Activated CD8-positive, alpha-beta memory T cell treated with anti-CD3 and anti-CD28 coated beads, Interleukin-2, amount 10 ng/mL, durations not matched to agents 7 days and 5 days (primary cell): ENCODE measurements at regions not wholly inside any gene's neighbourhood (a gene's known extent, or its start where the extent isn't known, plus 50 kb on each side); places are given as distances from the start of the nearest gene placed in this dataset.
"Not testable (repeated sequence)": the region's sequence is repeated elsewhere in the genome, so short reads cannot be mapped to it uniquely, and the experiment has no call there.

Experiments used
- ATAC-seq: fragments of 150-1000 bp; cut with Tn5 transposase; one replicate; pipeline ENCODE4 v1.10.0; 2021; ENCODE audit warnings: moderate library complexity
- CTCF ChIA-PET: fragments of 350-600 bp; sonication (Branson Sonifier 250); formaldehyde crosslinking; loops from one replicate; lab custom pipeline; 2021; ENCODE audit warnings: antibody characterized with exemption; lab: Charles Lee
- DNase-seq: peaks from one replicate; pipeline ENCODE4 v3.0.0-alpha.2; 2020
- H3K27ac Mint-ChIP-seq: one replicate; pipeline ENCODE4 v1.8.0; 2021; ENCODE audit warnings: mild to moderate bottlenecking, mixed read lengths
- H3K27me3 Mint-ChIP-seq: one replicate; pipeline ENCODE4 v1.8.0; 2021; ENCODE audit warnings: mixed read lengths
- H3K36me3 Mint-ChIP-seq: one replicate; pipeline ENCODE4 v1.8.0; 2021; ENCODE audit warnings: mild to moderate bottlenecking, mixed read lengths
- H3K4me1 Mint-ChIP-seq: one replicate; pipeline ENCODE4 v1.8.0; 2021; ENCODE audit warnings: mixed read lengths
- H3K4me3 Mint-ChIP-seq: one replicate; pipeline ENCODE4 v1.8.0; 2021; ENCODE audit warnings: mild to moderate bottlenecking, moderate library complexity, mixed read lengths
- H3K9me3 Mint-ChIP-seq: one replicate; pipeline ENCODE4 v1.8.0; 2022; ENCODE audit warnings: low read depth, mixed read lengths

DNA sequence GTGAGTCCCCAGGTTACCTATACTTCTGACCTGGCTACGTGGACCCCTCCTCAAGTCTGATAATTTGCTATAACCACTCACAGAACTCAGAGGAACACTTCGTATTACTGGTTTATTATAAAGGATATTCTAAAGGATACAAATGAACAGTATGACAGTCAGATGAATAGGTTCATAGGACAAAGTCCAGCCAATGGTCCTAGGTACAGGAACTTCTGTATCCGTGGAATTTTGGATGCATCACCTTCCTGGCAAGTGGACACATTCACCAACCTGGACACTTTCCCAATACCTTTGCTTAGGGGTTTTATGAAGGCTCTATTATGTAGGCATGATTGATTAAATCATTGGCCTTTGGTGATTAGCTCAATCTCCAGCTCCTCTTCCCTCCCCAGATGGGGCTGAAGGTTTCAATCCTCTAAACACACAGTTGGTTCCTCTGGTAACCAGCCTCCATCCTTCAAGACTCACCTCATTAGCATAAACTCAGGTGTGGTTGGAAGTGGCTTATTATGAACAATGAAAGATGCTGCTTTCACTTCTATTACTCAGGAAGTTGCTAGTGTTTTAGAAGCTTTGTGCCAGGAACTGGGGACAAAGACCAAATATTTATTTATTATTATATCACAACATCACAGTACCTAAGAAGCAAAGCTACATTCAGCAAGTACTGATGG, 149.6 kb upstream of the ELL2 start:
- Mint-ChIP-seq H3K4me1 (peaks cover 39% of the 10 kb centered on the region), H3K27ac (no peak overlapping the region), H3K4me3 (no peak overlapping the region), H3K27me3 (no peaks in the 10 kb centered on the region), H3K9me3 (no peaks in the 10 kb centered on the region), H3K36me3 (no peaks in the 10 kb centered on the region)
- ATAC-seq (no peak), DNase-seq (no peak)
- CTCF ChIA-PET, result no interaction called here

DNA sequence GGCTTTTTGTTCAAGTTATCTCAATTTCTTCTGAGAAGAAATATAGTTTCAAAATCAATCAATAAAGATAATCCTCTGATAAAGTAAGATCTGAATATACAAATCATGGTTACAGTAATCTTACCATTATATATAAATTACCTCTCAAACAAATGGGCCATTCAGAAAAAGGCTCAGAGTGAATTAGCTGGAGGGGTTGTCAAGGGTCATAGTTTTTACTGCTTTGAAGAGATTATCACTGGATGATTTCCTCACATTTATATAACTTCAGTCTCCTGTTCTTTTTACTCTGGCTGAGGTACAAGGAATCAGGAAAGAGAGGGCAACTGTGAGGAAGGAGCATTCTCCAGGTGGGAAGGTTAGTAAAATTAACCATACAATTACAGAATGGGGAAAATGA, 148.6 kb upstream of the ELL2 start:
- DNase-seq (no peak), ATAC-seq (no peak)
- Mint-ChIP-seq H3K27ac (no peak overlapping the region), H3K4me3 (no peak overlapping the region), H3K27me3 (peaks cover 5% of the 10 kb centered on the region), H3K9me3 (no peaks in the 10 kb centered on the region), H3K36me3 (peaks cover 3% of the 10 kb centered on the region), H3K4me1 (peaks cover 34% of the 10 kb centered on the region)
- CTCF ChIA-PET, result no interaction called here

DNA sequence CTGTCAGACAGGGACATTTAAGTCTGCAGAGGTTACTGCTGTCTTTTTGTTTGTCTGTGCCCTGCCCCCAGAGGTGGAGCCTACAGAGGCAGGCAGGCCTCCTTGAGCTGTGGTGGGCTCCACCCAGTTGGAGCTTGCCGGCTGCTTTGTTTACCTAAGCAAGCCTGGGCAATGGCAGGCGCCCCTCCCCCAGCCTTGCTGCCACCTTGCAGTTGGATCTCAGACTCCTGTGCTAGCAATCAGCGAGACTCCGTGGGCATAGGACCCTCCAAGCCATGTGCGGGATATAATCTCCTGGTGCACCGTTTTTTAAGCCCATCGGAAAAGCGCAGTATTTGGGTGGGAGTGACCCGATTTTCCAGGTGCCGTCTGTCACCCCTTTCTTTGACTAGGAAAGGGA, 147.0 kb upstream of the ELL2 start:
- H3K4me3 Mint-ChIP-seq, ATAC-seq, H3K36me3 Mint-ChIP-seq, DNase-seq, CTCF ChIA-PET, H3K27ac Mint-ChIP-seq, H3K9me3 Mint-ChIP-seq, H3K27me3 Mint-ChIP-seq: not testable (repeated sequence)
- peaks cover 19% of the 10 kb centered on the region for H3K4me1 Mint-ChIP-seq

DNA sequence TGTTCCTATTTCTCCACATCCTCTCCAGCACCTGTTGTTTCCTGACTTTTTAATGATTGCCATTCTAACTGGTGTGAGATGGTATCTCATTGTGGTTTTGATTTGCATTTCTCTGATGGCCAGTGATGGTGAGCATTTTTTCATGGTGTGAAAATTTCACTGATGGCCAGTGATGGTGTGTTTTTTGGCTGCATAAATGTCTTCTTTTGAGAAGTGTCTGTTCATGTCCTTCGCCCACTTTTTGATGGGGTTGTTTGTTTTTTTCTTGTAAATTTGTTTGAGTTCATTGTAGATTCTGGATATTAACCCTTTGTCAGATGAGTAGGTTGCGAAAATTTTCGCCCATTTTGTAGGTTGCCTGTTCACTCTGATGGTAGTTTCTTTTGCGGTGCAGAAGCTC, 142.2 kb upstream of the ELL2 start:
- H3K36me3 Mint-ChIP-seq, H3K27ac Mint-ChIP-seq, H3K9me3 Mint-ChIP-seq, DNase-seq, ATAC-seq, CTCF ChIA-PET, H3K27me3 Mint-ChIP-seq, H3K4me3 Mint-ChIP-seq, H3K4me1 Mint-ChIP-seq: not testable (repeated sequence)

DNA sequence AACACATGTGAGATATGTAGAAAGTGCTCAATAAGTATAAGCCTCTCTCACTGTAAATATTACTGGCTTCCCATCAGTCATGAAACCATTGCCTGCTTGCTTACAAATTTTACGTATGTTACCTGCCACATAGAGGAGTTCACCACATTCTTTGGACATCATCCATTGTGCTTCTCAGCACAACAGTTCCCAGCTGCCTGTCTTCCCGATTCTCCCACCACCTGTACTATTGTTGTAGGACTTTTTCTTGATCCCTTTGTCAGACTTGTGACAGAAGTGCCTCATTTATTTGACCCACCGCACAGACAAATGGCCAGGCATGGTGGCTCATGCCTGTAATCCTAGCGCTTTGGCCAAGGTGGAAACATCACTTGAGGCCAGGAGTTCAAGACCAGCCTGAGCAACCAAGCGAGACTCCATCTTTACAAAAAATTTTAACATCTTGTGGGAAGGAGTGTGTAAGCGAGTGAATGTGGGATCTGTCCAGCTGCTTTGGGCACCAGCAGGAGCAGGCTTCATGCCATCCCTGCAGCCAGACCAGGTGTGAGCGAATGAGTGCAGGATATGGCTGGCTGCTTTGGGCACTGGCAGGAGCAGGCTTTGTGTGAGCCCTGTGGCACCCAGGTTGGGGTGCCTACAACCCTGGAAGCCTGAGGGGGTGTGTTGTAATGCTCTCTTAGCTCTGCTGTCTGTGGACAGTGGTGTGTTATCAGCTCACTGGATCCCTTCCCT, 139.9 kb upstream of the ELL2 start:
- no peak overlapping the region for H3K27ac Mint-ChIP-seq
- no peaks in the 10 kb centered on the region for H3K4me1 Mint-ChIP-seq
- CTCF ChIA-PET, result no interaction called here

DNA sequence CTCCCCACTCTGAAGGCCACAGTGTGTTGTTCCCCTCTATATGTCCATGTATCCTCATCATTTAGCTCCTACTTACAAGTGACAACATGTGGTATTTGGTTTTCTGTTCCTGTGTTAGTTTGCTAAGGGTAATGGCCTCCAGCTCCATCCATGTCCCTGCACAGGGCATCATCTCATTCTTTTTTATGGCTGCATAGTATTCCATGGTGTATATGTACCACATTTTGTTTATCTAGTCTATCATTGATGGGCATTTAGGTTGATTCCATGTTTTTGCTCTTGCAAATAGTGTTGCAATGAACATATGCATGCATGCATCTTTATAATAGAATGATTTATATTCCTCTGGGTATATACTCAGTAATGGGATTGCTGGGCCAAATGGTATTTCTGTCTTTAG, 135.8 kb upstream of the ELL2 start:
- H3K4me3 Mint-ChIP-seq, H3K27ac Mint-ChIP-seq, ATAC-seq, H3K4me1 Mint-ChIP-seq, DNase-seq, CTCF ChIA-PET, H3K9me3 Mint-ChIP-seq, H3K36me3 Mint-ChIP-seq, H3K27me3 Mint-ChIP-seq: not testable (repeated sequence)

More for the DNA sequence above, 139.9 kb upstream of the ELL2 start:
- DNase-seq (no peak), ATAC-seq (no peak)
- H3K4me3 Mint-ChIP-seq, result no peak overlapping the region
- H3K27me3 Mint-ChIP-seq, result peaks cover 5% of the 10 kb centered on the region
- no peaks in the 10 kb centered on the region for H3K9me3 Mint-ChIP-seq
- peaks cover 3% of the 10 kb centered on the region for H3K36me3 Mint-ChIP-seq

DNA sequence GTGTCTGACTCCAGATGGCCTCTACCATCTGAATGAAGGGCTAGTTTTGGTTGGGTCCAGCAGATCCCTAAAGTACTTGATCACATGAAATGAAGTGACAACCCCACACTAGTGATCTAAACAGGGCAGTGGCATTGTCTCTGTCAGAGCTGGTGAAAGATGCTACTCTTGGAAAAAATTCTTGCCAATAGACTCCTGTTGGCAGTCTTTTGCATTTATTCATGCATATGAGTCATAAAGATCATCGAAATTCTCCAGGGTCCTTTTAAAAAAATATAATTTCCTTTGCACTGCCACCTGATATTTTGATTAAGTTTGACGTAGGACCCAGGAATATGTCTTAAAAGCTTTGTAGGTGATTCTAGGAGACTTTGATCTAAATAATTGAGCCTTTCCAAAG, 135.1 kb upstream of the ELL2 start:
- DNase-seq (no peak), ATAC-seq (no peak)
- no peak overlapping the region for H3K4me3 Mint-ChIP-seq
- peaks cover 3% of the 10 kb centered on the region for H3K36me3 Mint-ChIP-seq
- H3K27me3 Mint-ChIP-seq, result no peaks in the 10 kb centered on the region
- H3K9me3 Mint-ChIP-seq, result peaks cover 2% of the 10 kb centered on the region
- no peak overlapping the region for H3K27ac Mint-ChIP-seq
- H3K4me1 Mint-ChIP-seq, result no peaks in the 10 kb centered on the region
- CTCF ChIA-PET, result interaction anchor here (1.0 kb wide), 1 partner anchor 51 kb away, joined by 3 read pairs; no protein-coding TSS in a partner anchor

DNA sequence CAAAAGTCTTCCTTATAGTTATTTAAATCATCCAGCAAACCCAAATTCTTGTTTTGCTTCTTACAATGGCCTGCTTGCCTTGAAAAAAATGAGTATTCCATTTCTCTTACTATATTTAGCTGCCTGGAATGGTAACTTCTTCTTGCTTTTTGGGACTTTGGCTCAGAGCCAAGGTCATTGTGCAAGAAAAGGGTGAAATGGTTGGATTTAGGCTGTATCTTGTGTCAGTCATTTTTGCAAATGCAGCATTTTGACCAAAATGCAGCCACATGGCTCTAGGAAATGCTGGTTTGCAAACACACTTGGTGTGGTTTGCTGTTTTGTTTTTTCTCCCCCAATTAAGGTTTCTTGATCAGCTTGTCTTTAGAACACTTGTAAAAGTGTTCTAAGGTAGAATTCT, 133.3 kb upstream of the ELL2 start:
- H3K27ac Mint-ChIP-seq, result no peak overlapping the region
- H3K9me3 Mint-ChIP-seq, result peaks cover 2% of the 10 kb centered on the region
- DNase-seq (no peak), ATAC-seq (no peak)
- H3K27me3 Mint-ChIP-seq, result no peaks in the 10 kb centered on the region
- H3K36me3 Mint-ChIP-seq, result peaks cover 3% of the 10 kb centered on the region
- CTCF ChIA-PET, result no interaction called here
- H3K4me1 Mint-ChIP-seq, result no peaks in the 10 kb centered on the region
- H3K4me3 Mint-ChIP-seq, result no peak overlapping the region

DNA sequence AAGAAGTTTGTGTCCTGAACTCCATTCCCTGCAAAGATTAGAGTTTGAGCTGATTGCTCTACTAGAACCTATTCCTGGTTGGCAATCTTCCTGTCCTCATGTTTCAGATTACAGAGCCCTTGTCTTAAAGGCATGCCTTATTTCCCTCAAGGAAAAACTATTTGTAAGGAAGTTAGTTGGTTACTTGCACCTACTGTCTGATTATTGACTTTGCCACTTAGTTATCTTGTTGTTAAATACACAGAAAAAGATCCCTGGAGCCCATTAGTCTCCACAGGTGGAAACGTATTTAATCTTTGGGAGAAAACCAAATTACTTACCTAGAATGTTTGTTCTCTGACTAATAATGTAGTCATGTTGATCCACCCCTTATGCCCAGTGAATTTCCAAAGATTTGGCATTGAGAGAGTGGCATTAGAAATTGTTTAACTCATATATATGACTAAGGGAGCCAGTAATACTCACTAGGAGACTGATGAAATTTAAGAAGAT, 132.3 kb upstream of the ELL2 start:
- H3K36me3 Mint-ChIP-seq, result peaks cover 3% of the 10 kb centered on the region
- peaks cover 2% of the 10 kb centered on the region for H3K9me3 Mint-ChIP-seq
- no peak for ATAC-seq
- H3K4me1 Mint-ChIP-seq, result no peaks in the 10 kb centered on the region
- H3K27ac Mint-ChIP-seq, result no peak overlapping the region
- no peak for DNase-seq
- H3K4me3 Mint-ChIP-seq, result no peak overlapping the region
- no peaks in the 10 kb centered on the region for H3K27me3 Mint-ChIP-seq
- CTCF ChIA-PET, result no interaction called here

DNA sequence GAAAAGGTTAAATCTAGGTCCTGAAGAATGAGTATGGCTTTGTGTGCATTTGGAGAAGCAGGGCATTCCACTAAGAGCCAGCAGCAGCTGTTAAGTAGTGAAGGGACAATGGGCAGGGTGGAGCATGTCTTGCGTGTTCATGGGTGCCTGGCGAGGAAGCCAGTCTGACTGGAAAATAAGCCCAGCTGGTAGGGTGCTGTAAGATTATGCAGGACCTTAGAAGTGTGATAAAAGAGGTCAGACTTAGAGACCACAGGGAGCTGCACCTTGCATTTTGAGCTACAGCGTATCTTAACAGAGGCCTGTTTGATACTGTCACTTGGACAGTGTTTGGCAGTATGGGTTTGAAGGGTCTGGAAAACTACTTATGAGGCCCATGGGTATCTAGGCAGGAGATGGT, 131.7 kb upstream of the ELL2 start:
- Mint-ChIP-seq H3K4me3 (no peak overlapping the region), H3K4me1 (no peaks in the 10 kb centered on the region), H3K27ac (no peak overlapping the region), H3K36me3 (peaks cover 3% of the 10 kb centered on the region), H3K27me3 (no peaks in the 10 kb centered on the region), H3K9me3 (peaks cover 2% of the 10 kb centered on the region)
- no peak for DNase-seq
- CTCF ChIA-PET, result no interaction called here
- ATAC-seq, result no peak

DNA sequence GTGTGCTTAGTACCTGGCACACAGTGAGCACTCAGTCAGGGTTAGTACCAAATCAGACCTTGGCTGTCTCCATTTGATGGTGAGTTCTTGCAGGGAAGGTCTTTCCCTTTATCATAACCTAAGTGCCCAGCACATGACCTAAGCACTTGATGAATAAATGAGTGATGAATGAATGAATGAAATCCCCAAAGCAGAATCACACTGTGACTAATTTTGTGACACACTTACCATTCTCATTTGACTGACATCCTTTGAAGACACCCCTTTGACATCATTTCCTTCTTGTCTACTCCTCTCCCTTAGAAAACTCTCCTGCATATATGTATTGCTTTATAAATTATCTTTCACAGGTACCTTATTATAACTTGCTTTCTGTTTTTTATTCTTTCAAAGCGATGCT, 130.2 kb upstream of the ELL2 start:
- CTCF ChIA-PET, result interaction anchor here (0.8 kb wide), 1 partner anchor 233 kb away, joined by 3 read pairs; no protein-coding TSS in a partner anchor
- no peaks in the 10 kb centered on the region for H3K27me3 Mint-ChIP-seq
- peaks cover 2% of the 10 kb centered on the region for H3K9me3 Mint-ChIP-seq
- ATAC-seq (no peak), DNase-seq (no peak)
- no peak overlapping the region for H3K4me3 Mint-ChIP-seq
- H3K27ac Mint-ChIP-seq, result no peak overlapping the region
- peaks cover 3% of the 10 kb centered on the region for H3K36me3 Mint-ChIP-seq
- no peaks in the 10 kb centered on the region for H3K4me1 Mint-ChIP-seq

DNA sequence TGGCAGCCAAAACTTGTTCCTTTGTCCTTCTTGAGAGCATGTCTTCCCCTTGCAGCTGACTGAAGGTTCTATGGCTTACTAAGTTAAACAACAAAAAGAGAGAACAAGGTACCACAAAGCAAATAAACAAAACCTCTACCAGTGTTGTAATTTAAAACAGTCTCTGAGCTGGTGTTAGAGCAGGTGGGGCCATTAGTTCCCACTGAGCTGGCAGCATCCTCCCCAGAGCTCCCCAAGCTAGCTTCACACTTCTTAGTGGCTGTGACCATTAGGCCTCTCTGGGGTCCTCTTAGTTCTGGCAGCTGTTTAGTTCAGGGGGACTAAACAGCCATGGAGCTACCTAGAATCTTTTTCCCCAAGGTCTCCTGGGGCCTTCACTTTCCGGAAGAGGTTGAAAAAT, 128.6 kb upstream of the ELL2 start:
- peaks cover 2% of the 10 kb centered on the region for H3K9me3 Mint-ChIP-seq
- ATAC-seq, result no peak
- CTCF ChIA-PET, result no interaction called here
- peaks cover 3% of the 10 kb centered on the region for H3K36me3 Mint-ChIP-seq
- H3K27ac Mint-ChIP-seq, result no peak overlapping the region
- H3K4me1 Mint-ChIP-seq, result no peaks in the 10 kb centered on the region
- H3K27me3 Mint-ChIP-seq, result no peaks in the 10 kb centered on the region
- no peak for DNase-seq
- H3K4me3 Mint-ChIP-seq, result no peak overlapping the region

DNA sequence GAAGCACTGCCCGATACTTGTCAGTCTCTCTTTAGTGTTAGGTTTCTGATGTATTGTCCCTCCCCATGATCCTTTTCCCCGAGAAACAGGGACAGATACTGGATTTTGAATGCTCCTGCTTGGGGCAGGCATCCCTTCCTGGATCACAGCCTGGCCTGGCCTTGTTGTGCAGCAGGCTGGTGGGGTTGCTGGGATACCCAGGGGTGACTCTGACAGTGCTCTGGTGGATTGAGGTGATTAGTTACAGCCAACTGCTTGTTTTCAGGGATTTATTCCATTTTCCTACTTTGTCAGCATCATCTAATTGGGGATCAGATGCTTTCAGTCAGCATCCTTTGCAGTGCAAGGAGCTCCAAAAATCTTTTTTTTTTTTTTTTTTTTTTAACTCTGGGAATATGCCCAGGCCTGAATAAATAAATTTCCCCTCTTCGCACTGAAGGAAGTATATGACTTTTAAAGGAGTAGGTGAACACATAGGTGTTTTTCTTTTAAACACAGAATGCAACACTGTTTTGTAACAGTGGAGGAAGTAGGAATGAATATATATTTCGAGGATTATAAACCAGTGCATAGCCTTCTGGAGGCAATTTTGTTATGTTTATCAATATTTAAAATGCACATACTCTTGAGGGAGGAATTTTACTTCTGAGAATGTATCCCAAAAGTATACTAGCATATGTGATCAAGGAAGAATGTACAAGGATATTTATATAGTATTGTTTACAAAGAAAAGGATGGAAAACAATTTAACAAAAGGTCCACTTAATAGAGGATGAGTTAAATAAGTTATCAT, 127.3 kb upstream of the ELL2 start:
- no peaks in the 10 kb centered on the region for H3K4me1 Mint-ChIP-seq
- peaks cover 2% of the 10 kb centered on the region for H3K9me3 Mint-ChIP-seq
- H3K27ac Mint-ChIP-seq, result no peak overlapping the region
- CTCF ChIA-PET, result no interaction called here
- DNase-seq (no peak), ATAC-seq (no peak)
- H3K36me3 Mint-ChIP-seq, result peaks cover 3% of the 10 kb centered on the region
- no peaks in the 10 kb centered on the region for H3K27me3 Mint-ChIP-seq
- H3K4me3 Mint-ChIP-seq, result no peak overlapping the region
